Lower leg skin (tissue), 4 donors: ENCODE measurements at regions not wholly inside any gene's neighbourhood (a gene's known extent, or its start where the extent isn't known, plus 50 kb on each side); places are given as distances from the start of the nearest gene placed in this dataset.
"Not testable (repeated sequence)": the region's sequence is repeated elsewhere in the genome, so short reads cannot be mapped to it uniquely, and the experiment has no call there.

ENCODE experiments used
- DNase-seq, 2 donors: peaks; one replicate each; pipeline ENCODE4 v3.0.0-alpha.2; 2019; ENCODE audit warnings: low spot score in 2 of 2
- H3K4me3 ChIP-seq: fragments of 200-600 bp; sonication (generic); 2 replicates; pipeline ENCODE4 v1.5.1; 2017; ENCODE audit warnings: mild to moderate bottlenecking, low read depth; ENCODE audit not compliant: poor library complexity, severe bottlenecking
- POLR2A ChIP-seq, 2 donors: fragments of 450-650 bp; IDR thresholded peaks; one replicate each; pipeline ENCODE4 v1.6.1; 2016 to 2017; ENCODE audit warnings: antibody characterized with exemption in 2 of 2, mild to moderate bottlenecking in 1 of 2, moderate library complexity in 1 of 2
- WGBS, 2 donors: methylation state at CpG; one replicate each; pipeline ENCODE4 v1.1.5; 2018; 5-methylcytosine and 5-hydroxymethylcytosine counted together
- intact Hi-C: fragments of 100-400 bp; cut with DNase I; formaldehyde crosslinking; loops from one replicate; pipeline ENCODE4 v1.15.0; 2023; ENCODE audit warnings: low total_unique reads
- TF ChIP-seq, protein P1 (sequence below), 3 donors: fragments of 450-650 bp; IDR thresholded peaks; one replicate each; pipeline ENCODE4 v1.5.1; 2016; ENCODE audit warnings: antibody characterized with exemption in 3 of 3, mild to moderate bottlenecking in 3 of 3, moderate library complexity in 2 of 3

GRCh38 chr20:57106692-57107091 lies 159.7 kb downstream of the BMP7 start:
- TF ChIP-seq, protein P1, sequence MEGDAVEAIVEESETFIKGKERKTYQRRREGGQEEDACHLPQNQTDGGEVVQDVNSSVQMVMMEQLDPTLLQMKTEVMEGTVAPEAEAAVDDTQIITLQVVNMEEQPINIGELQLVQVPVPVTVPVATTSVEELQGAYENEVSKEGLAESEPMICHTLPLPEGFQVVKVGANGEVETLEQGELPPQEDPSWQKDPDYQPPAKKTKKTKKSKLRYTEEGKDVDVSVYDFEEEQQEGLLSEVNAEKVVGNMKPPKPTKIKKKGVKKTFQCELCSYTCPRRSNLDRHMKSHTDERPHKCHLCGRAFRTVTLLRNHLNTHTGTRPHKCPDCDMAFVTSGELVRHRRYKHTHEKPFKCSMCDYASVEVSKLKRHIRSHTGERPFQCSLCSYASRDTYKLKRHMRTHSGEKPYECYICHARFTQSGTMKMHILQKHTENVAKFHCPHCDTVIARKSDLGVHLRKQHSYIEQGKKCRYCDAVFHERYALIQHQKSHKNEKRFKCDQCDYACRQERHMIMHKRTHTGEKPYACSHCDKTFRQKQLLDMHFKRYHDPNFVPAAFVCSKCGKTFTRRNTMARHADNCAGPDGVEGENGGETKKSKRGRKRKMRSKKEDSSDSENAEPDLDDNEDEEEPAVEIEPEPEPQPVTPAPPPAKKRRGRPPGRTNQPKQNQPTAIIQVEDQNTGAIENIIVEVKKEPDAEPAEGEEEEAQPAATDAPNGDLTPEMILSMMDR (IDR thresholded peaks at IDR 0.05): no peak
- no peak for TF ChIP-seq POLR2A (IDR thresholded peaks at IDR 0.05)
- 58 to 61% methylated on average over 4 of the region's 4 CpGs for WGBS, 2 donors

GRCh38 chr20:57107208-57107607 lies 159.2 kb downstream of the BMP7 start:
- H3K4me3 ChIP-seq: no peak overlapping the region
- no peak for DNase-seq
- intact Hi-C loops: no loop called here
- 85 to 90% methylated on average over 13 of the region's 13 CpGs for WGBS, 2 donors
- no peak for TF ChIP-seq POLR2A (IDR thresholded peaks at IDR 0.05)
- TF ChIP-seq, protein P1 (IDR thresholded peaks at IDR 0.05): no peak

More at GRCh38 chr20:57106692-57107091, 159.7 kb downstream of the BMP7 start:
- no peak overlapping the region for H3K4me3 ChIP-seq
- intact Hi-C loops: no loop called here
- no peak for DNase-seq

DNA sequence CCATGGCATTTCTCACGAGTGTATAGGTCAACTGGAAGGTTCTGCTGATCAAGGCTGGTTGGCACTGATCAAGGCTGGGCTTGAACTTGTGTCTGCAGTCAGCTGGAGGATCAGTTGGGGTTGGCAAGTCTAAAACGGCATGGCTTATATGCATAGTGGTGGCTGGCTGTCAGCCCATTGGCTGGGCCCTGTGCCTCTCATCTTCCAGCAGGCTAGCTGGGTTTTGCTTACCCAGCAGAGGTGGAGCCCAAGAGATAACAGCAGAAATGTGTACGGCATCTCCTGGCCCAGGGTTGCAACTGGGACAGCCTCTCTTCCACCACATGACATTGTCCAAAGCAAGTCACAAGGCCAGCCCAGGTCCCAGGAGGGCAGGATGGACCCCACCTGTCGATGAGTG lies 158.2 kb downstream of the BMP7 start:
- 54 to 55% methylated on average over 4 of the region's 4 CpGs for WGBS, 2 donors
- DNase-seq: no peak
- H3K4me3 ChIP-seq: no peak overlapping the region
- intact Hi-C loops: no loop called here
- no peak for TF ChIP-seq POLR2A (IDR thresholded peaks at IDR 0.05)
- TF ChIP-seq, protein P1 (IDR thresholded peaks at IDR 0.05): no peak

DNA sequence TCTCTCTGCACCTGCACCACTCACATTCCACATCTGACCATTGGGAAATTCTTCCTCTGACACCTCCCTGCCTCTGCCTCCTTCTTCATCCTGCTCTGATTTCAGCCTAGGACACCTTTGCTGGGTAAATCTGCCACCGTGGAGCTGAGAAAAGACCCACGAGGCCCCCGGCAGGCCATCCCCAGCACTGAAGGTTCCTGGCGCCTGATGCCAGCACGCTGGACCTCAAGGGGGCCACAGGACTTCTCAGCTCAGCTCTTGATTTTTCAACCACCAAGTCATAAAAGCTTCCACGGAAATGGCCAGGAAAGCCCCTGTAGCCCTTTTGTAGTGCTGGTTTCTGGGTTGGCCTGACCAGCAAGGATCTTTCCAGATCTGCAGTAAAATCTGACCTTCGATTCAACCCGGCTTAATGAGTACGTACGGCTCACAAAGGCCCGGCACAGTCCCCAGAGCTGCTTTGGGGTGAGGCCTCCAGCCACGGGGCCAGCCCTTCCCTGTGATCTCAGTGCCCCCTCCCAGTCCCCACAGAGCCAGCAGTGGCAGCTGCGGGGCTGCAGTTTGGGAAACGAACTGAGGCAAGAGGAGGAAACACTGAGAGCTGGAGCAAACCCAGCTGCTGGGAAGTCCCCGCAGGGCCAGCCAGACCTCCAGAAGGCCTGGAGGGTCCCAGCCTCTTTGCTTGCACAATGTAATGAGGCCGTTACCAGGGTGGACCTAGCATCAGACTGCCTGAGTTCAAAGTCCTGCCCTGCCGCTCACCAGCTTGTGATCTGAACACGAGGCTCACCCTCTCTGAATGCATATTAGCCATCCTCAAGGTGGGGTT lies 157.5 kb downstream of the BMP7 start:
- TF ChIP-seq, protein P1 (IDR thresholded peaks at IDR 0.05): no peak
- TF ChIP-seq POLR2A (IDR thresholded peaks at IDR 0.05): no peak
- H3K4me3 ChIP-seq: no peak overlapping the region
- DNase-seq: no peak
- WGBS, 2 donors: 44 to 49% methylated on average over 17 to 18 of the region's 18 CpGs
- intact Hi-C loops: no loop called here

- no peak for DNase-seq
- intact Hi-C loops: no loop called here
- TF ChIP-seq POLR2A (IDR thresholded peaks at IDR 0.05): no peak
- TF ChIP-seq, protein P1 (IDR thresholded peaks at IDR 0.05): no peak
- no peak overlapping the region for H3K4me3 ChIP-seq
- 44 to 48% methylated on average over 9 to 10 of the region's 10 CpGs for WGBS, 2 donors
Observed at GRCh38 chr20:57109571-57109953, 156.9 kb downstream of the BMP7 start.

DNA sequence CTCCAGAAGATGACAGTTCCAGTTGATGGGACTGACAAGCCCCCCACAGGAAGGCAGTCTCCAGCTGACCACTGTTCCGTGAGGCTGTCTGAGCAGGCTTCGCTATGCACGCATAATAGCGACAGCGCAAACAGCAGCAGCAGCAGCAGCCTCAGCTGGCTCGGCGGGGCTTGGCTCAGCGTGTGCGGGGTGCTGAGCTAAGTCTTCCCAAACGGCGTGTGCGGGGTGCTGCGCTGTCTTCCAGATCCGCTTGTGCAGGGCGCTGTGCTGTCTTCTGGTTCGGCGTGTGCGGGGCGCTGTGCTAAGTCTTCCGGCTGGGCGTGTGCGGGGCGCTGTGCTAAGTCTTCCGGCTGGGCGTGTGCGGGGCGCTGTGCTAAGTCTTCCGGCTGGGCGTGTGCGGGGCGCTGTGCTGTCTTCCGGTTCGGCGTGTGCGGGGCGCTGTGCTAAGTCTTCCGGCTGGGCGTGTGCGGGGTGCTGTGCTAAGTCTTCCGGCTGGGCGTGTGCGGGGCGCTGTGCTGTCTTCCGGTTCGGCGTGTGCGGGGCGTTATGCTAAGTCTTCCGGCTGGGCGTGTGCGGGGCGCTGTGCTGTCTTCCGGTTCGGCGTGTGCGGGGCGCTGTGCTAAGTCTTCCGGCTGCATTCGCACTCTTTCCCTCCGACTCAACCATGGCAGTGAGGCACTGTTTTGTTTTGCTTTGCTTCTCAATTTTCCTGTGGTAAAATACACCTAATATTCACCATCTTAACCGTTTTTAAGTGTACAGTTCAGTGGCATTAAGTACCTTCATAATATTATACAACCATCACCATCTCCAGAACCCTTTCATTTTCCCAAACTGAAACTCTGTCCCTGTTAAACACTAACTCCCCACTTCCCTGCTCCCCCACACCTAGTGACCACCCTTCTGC lies 156.1 kb downstream of the BMP7 start:
- intact Hi-C loops: not testable (repeated sequence)

More for the DNA sequence above, 156.1 kb downstream of the BMP7 start:
- H3K4me3 ChIP-seq, DNase-seq: not testable (repeated sequence)
- 96% methylated on average over 44 to 59 of the region's 61 CpGs for WGBS, 2 donors
